Glomerular endothelial cell (primary cell): ENCODE measurements at regions not wholly inside any gene's neighbourhood (a gene's known extent, or its start where the extent isn't known, plus 50 kb on each side); places are given as distances from the start of the nearest gene placed in this dataset.

Experiments
- DNase-seq: peaks from one replicate; pipeline ENCODE4 v3.0.0-alpha.2; 2011; ENCODE audit warnings: low read depth, low spot score; ENCODE audit errors: extremely low read depth

GRCh38 chr4:157803845-157804521, 368.8 kb downstream of the GASK1B start:
- no peak for DNase-seq

DNA sequence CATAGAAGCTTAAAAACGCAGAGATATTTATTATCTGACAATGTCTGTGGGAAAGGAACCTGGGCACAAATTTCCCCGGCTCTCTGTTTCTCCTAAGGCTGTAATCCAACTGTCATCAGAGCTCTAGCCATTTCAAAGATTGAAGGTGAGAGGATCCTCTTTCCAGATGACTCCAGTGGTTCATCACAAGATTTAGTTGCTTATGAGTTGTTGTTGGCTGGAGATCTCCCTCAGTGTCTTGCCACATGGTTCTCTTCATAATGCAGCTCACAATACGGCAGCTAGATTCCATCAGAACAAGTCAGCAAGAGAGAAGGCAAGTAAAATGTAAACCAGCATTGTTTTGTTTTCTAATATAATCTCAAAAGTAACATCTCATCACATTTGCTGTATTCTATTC, 369.4 kb downstream of the GASK1B start:
- no peak for DNase-seq

DNA sequence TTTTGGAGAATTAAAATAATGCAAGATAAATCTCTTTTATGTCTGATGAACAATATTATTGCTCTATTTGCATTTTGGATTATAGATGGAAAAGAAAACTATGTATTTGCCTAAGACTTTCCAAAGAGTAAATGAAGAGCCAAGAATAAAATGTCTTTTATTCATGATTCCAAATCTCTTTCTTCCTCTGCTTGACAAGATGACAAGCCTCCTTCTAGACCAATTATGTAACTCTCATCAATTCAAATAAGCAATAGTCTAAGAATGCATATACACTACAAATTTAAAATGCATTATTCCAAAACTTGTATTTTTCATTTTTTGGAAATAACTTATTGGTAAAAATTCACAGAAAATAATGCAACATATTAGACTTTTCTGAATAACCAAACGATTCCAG, 377.3 kb downstream of the GASK1B start:
- DNase-seq: no peak

DNA sequence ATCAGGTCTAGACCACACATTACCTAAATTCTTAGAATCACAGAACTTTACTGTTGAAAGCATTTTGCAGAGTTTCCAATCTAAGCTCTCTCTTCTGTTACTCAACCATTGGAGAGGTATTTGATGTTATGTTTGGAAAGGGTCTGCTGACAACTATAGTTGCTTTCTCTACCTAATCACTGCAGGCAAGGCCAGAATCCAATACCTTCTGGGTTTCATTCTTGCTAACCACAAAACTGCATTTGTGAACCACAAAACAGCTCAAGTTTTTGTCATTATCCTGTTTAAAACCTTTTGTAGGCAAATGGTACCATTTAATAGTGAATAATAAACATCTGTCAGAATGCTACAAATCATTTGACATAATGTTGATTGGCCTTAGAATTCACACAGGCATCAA, 380.1 kb downstream of the GASK1B start:
- no peak for DNase-seq

DNA sequence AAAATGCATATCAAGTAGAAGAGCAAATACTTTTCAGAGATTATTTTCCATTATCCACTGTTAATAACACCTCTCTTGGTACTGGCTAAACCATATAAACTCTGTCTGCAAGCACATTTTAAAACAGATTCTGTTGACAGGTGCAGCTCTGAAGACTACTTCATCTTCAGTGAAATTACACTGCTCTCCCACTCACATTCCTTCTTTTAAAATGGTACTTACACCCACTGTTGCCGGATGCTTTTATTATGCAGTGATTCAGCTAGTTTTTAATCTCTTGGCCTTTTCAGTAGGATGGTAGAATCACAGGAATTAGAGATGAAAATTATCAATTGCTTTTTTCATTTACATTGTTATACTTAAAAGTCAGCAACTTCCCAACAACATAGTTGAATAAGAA, 381.6 kb downstream of the GASK1B start:
- DNase-seq: no peak

DNA sequence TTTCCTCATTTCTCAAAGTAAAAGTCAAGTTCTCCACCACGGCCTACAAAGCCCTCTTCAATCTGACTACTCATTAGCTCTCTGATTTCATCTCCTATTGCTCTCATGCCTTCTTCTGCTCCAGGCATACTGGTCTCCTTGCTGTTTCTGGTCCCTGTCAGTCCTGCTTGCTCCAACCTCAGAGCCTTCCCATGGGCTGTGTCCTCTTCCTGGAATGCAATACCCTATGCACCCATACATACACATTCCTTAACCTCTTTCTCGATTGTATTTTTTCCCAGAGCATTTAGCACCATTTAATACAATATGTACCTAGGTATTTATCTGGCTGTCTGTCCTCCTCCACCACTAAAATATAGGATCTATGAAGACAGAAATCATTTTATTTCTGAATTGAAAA, 385.2 kb downstream of the GASK1B start:
- no peak for DNase-seq

GRCh38 chr4:157781361-157781760, 391.5 kb downstream of the GASK1B start:
- no peak for DNase-seq

DNA sequence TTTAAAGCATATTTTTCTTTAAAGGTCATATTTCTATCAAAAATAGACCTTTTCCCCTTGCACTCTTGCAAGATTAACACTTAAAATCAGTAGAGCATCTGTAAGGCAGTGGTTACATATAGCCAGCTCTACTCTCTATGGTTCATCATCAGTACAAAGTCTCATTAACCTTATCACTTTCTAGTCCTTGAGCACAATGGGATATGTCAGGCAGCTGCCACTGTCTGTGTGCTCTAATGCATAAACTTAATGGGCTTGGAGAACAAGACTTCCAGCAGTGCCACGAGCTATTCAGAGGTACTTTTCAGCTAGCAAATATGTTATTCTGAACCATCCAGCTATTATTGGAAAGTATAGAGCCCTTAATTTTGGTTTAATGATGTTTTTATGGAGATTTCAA, 393.7 kb downstream of the GASK1B start:
- no peak for DNase-seq

- no peak for DNase-seq
Measured at GRCh38 chr4:157776930-157777528, 395.8 kb downstream of the GASK1B start.

GRCh38 chr4:157775971-157776370, 396.9 kb downstream of the GASK1B start:
- DNase-seq: no peak

- no peak for DNase-seq
Measured at GRCh38 chr4:157772907-157773306, 399.9 kb downstream of the GASK1B start.

GRCh38 chr4:157768419-157768818, 404.4 kb downstream of the GASK1B start:
- no peak for DNase-seq

DNA sequence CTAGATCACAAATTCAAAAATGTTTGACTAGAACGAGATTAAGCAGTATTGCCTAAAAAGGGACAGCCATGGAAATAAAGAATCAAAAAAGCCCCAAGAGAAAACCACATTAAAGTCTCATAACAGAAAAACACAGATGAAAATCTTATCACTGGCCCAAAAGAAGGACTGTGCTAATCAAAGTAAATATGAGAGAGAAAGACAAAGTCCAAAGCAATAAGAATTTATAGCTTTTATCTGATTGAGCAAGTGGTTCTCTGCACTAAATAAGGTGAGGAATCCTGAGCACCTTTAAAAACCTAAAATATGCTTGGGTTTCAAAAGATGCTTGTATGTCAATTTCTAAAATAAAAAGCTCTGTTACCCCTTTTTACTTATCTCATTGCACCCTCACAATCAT, 409.3 kb downstream of the GASK1B start:
- DNase-seq: no peak

DNA sequence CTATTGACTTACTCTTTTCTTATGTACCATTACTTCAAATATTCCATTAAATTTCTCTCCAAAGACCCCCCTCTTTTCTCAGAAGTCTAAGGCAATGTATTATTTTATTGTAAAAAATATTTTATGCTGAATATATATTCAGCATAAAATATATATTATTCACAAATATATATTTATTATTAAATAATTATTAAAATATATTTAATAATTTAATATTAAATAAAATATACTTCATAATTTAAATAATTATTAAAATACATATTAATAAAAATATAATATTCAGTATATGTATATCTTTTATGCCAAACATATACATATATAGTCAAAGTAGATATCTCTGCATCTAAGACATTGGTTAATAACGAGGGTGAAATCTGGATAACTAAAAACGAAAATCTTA, 418.4 kb downstream of the GASK1B start:
- no peak for DNase-seq

- no peak for DNase-seq
Measured at GRCh38 chr4:157751631-157752030, 421.2 kb downstream of the GASK1B start.

DNA sequence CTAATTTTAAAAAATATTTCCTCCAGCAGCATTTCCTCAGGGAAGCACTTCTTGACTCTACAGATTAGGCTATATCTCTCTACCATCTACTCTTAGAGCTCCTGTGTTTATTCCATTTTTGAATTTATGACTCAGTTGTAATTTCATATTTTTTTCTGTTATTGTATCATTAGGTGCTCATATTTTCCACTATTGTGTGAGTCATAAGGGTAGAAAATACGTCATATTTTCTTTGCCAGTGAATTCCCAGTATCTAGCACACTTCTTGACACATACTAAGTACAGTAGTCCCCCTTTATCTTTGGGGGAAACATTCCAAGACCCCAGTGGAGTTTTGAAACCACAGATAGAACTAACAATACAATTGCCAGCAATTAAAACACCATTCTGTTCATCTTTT, 431.2 kb downstream of the GASK1B start:
- no peak for DNase-seq

DNA sequence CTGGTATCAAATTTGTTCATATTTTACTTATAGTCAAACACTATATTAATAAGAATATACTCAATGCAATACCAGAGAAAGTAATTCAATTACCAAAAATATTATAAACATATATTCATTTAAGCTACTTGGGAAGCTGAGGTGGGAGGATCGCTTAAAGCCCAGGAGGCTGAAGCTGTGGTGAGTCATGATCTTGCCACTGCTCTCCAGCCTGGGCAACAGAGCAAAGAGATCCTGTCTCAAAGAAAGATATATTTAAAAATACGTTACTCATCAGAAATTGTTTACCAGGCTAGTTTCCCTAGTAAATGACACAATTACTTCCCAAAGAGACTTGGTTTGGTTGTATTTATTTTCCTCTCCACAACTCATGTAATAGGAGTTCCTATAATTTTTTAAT, 433.6 kb downstream of the GASK1B start:
- DNase-seq: no peak

DNA sequence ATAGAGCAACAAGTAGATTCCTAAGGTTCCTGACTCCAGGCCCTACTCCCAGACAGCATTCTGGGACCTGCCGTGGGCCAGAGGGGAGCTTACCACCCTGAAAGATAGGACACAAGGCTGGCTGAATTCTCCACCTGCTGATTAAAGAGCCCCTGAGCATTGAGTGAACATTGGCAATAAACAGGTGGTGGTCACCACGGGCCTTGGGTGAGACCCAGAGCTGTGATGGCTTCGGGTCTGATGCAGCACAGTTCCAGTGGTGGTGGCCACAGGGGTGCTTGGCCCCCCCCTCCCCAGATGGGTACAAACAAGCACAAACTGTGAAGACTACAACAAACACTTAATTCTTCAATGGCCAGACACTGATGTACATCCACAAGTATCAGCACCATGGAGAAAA, 444.6 kb downstream of the GASK1B start:
- DNase-seq: no peak

GRCh38 chr4:157727163-157727562, 445.7 kb downstream of the GASK1B start:
- no peak for DNase-seq

- DNase-seq: no peak
Measured at GRCh38 chr4:157722146-157722545, 450.7 kb downstream of the GASK1B start.

DNA sequence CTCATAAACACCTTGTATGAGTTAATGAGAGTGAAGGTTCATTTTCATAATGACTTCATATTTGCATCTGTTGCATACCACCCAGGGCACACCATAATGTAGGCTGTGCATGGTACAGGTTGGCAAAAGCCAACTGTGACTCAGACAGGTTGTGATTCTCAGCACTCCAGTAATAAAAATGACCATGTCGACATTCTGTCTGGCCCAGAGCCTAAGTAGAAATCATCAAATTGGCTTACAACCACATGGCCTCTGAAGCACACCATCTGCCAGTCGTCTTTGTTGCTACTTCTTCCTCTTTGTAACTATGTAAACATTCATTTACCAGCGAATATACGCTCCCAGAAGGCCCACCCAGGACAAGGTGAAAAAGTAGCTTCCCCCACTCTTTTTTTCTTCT, 459.5 kb downstream of the GASK1B start:
- DNase-seq: no peak

DNA sequence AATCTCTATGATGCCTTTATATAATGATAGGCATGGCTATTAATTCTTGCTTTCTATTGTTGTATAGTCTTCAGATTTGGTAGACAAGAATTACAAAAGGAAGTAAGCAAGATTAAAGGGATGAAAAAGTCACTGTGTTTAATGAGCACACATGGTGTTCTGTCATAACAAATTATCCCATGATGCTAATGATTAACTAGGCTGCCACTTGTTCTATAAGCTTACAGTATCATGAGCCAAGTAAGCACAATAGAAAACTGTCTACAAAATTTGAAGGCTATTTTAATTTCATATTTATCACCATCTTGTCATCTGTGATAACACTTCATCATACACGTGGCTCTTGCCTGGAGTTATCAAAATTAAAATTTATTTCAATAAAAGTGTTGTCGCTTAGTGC, 466.7 kb downstream of the GASK1B start:
- DNase-seq: no peak

DNA sequence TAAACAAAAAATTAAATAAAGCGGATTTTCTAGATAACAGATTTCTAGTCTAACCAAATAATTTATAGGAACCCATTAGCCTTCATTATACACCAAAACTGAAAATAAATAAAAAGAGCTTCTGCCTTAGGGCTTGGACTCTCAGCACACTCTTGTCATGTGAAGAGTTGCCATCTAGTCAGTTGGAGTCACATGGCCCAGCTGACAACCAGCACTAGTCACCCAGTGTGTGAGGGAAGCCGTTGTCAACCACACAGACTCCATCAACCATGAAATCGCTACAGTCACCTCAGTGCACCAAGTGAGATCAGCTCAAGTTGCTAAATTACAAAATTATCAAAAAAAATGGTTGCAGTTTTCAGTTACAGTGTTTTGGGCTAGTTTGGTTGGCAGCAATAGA, 470.0 kb downstream of the GASK1B start:
- no peak for DNase-seq
